ENCODE measurements at regions not wholly inside any gene's neighbourhood (a gene's known extent, or its start where the extent isn't known, plus 50 kb on each side); places are given as distances from the start of the nearest gene placed in this dataset.
"Not testable (repeated sequence)": the region's sequence is repeated elsewhere in the genome, so short reads cannot be mapped to it uniquely, and the experiment has no call there.

- H3K4me3 ChIP-seq (ENCODE audit: low read depth, low read length): no peak overlapping the region
- no peaks in the 10 kb centered on the region for H3K9me3 ChIP-seq (ENCODE audit: control insufficient read depth, insufficient read depth, low read length)
- ChIA-PET CTCF (interaction anchor here (0.7 kb wide), 1 partner anchor 277 kb away, joined by 4 read pairs; no protein-coding TSS in a partner anchor), POLR2A (no interaction called here)
- TF ChIP-seq, protein P1, sequence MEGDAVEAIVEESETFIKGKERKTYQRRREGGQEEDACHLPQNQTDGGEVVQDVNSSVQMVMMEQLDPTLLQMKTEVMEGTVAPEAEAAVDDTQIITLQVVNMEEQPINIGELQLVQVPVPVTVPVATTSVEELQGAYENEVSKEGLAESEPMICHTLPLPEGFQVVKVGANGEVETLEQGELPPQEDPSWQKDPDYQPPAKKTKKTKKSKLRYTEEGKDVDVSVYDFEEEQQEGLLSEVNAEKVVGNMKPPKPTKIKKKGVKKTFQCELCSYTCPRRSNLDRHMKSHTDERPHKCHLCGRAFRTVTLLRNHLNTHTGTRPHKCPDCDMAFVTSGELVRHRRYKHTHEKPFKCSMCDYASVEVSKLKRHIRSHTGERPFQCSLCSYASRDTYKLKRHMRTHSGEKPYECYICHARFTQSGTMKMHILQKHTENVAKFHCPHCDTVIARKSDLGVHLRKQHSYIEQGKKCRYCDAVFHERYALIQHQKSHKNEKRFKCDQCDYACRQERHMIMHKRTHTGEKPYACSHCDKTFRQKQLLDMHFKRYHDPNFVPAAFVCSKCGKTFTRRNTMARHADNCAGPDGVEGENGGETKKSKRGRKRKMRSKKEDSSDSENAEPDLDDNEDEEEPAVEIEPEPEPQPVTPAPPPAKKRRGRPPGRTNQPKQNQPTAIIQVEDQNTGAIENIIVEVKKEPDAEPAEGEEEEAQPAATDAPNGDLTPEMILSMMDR (IDR thresholded peaks at IDR 0.05; ENCODE audit: low read depth, low read length): no peak
- no peak for DNase-seq (ENCODE audit: low read depth, low spot score)
- no peaks in the 10 kb centered on the region for H3K27me3 ChIP-seq (ENCODE audit: control insufficient read depth, insufficient read depth, low read length)
- H3K27ac ChIP-seq (ENCODE audit: low read depth, low read length): no peak overlapping the region
Observed at GRCh38 chr17:31798205-31798724, 60.8 kb downstream of the COPRS start.

DNA sequence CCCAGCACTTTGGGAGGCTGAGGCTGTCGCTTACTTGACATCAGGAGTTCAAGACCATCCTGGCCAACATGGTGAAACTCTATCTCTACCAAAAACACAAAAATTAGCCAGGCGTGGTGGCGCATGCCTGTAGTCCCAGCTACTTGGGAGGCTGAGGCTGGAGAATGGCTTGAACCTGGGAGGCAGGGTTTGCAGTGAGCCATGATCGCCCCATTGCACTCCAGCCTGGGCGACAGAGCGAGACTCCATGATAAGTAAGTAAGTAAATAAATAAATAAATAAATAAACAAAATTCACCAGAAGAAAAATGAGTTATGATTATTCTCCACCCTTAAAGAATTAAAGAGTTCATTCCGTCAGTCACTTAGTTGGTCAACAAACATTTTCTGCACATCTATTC, 63.1 kb downstream of the COPRS start:
- DNase-seq (ENCODE audit: low read depth, low spot score); CTCF ChIA-PET; H3K27ac ChIP-seq (ENCODE audit: low read depth, low read length); POLR2A ChIA-PET; H3K27me3 ChIP-seq (ENCODE audit: control insufficient read depth, insufficient read depth, low read length); H3K4me3 ChIP-seq (ENCODE audit: low read depth, low read length); H3K9me3 ChIP-seq (ENCODE audit: control insufficient read depth, insufficient read depth, low read length): not testable (repeated sequence)

DNA sequence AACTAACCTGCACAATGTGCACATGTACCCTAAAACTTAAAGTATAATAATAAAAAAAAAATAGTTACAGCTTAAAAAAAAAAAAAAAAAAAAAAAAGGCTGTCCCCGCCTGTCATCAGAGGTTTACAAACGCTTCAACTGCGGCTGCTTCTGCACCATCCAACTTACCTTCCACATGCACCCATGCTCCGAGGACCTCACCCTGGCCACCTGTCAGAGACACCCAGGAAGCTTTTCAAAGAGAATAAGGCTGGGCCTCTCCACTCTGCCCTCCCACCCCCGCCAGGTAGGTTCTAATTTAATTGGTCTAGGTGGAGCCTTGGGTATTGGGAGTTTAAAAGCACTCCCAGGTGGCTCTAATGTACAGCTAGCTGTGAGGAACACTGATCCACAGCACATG, 64.9 kb downstream of the COPRS start:
- no peaks in the 10 kb centered on the region for H3K9me3 ChIP-seq (ENCODE audit: control insufficient read depth, insufficient read depth, low read length)
- TF ChIP-seq, protein P1 (IDR thresholded peaks at IDR 0.05; ENCODE audit: low read depth, low read length): no peak
- peaks cover 2% of the 10 kb centered on the region for H3K27me3 ChIP-seq (ENCODE audit: control insufficient read depth, insufficient read depth, low read length)
- POLR2A ChIA-PET: no interaction called here
- no peak for DNase-seq (ENCODE audit: low read depth, low spot score)
- H3K27ac ChIP-seq (ENCODE audit: low read depth, low read length): no peak overlapping the region
- H3K4me3 ChIP-seq (ENCODE audit: low read depth, low read length): no peak overlapping the region
- CTCF ChIA-PET: interaction anchor here (0.6 to 1.5 kb wide), 2 partner anchors 205 to 236 kb away, joined by 3 to 4 read pairs; no protein-coding TSS in a partner anchor

DNA sequence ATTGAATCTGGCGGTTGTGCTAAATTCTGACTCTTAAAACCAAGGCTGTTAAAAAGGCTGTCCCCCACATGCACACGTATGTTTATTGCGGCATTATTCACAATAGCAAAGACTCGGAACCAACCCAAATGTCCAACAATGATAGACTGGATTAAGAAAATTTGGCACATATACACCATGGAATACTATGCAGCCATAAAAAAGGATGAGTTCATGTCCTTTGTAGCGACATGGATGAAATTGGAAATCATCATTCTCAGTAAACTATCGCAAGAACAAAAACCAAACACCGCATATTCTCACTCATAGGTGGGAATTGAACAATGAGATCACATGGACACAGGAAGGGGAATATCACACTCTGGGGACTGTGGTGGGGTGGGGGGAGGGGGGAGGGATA, 65.4 kb downstream of the COPRS start:
- H3K9me3 ChIP-seq (ENCODE audit: control insufficient read depth, insufficient read depth, low read length); DNase-seq (ENCODE audit: low read depth, low spot score); POLR2A ChIA-PET; H3K27me3 ChIP-seq (ENCODE audit: control insufficient read depth, insufficient read depth, low read length); H3K27ac ChIP-seq (ENCODE audit: low read depth, low read length); H3K4me3 ChIP-seq (ENCODE audit: low read depth, low read length): not testable (repeated sequence)
- CTCF ChIA-PET: interaction anchor here (0.6 to 1.5 kb wide), 2 partner anchors 204 to 236 kb away, joined by 3 to 4 read pairs; no protein-coding TSS in a partner anchor

- H3K4me3 ChIP-seq (ENCODE audit: low read depth, low read length): no peak overlapping the region
- ChIA-PET CTCF (no interaction called here), POLR2A (no interaction called here)
- no peak for DNase-seq (ENCODE audit: low read depth, low spot score)
- peaks cover 2% of the 10 kb centered on the region for H3K27me3 ChIP-seq (ENCODE audit: control insufficient read depth, insufficient read depth, low read length)
- TF ChIP-seq, protein P1 (IDR thresholded peaks at IDR 0.05; ENCODE audit: low read depth, low read length): no peak
- no peak overlapping the region for H3K27ac ChIP-seq (ENCODE audit: low read depth, low read length)
- H3K9me3 ChIP-seq (ENCODE audit: control insufficient read depth, insufficient read depth, low read length): no peaks in the 10 kb centered on the region
Observed at GRCh38 chr17:31792007-31792585, 66.9 kb downstream of the COPRS start.

DNA sequence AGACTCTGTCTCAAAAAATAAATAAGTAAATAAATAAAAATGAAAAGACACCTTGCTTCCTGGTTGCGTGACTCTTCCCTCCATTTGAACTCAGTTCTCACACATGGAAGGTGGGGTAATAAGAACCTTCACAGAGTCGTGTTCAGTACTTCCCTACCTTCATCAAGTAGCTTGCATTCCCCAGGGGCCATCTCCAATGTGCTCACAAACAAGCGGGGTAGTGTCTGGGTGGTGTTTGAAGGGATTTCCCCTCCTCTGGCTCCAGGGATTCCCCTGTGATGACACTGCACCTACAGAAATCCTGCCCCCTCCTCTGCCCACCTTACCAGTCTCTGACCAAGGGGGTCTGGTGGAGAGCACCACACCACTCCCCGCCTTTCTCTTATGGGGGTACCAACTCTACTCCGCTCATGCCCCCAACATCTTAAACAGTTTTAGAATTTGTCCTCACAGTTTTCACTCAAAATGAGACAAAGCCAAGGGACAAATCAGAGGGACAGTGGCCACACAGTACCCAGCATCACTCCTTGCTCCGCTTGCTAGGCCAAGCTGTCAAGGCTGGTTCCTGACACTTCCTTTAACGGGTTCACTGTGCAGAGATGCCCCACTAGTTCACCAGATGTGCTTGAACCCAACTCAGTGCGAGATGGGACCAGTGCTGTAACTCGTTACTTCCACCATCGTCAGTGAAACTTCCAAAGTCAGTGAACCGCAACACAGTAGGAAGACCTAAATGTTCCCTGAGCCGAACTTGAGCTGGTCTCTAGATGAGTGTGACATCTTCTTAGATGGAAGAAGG, 69.1 kb downstream of the COPRS start:
- ChIA-PET POLR2A (no interaction called here), CTCF (no interaction called here)
- DNase-seq (ENCODE audit: low read depth, low spot score): no peak
- no peak overlapping the region for H3K4me3 ChIP-seq (ENCODE audit: low read depth, low read length)
- TF ChIP-seq, protein P1 (IDR thresholded peaks at IDR 0.05; ENCODE audit: low read depth, low read length): no peak
- H3K27me3 ChIP-seq (ENCODE audit: control insufficient read depth, insufficient read depth, low read length): peaks cover 2% of the 10 kb centered on the region
- H3K9me3 ChIP-seq (ENCODE audit: control insufficient read depth, insufficient read depth, low read length): no peaks in the 10 kb centered on the region
- no peak overlapping the region for H3K27ac ChIP-seq (ENCODE audit: low read depth, low read length)

Measured in AG04450 (cell line).